GM18508 (cell line): ENCODE measurements at regions not wholly inside any gene's neighbourhood (a gene's known extent, or its start where the extent isn't known, plus 50 kb on each side); places are given as distances from the start of the nearest gene placed in this dataset.

ENCODE experiments used
- ATAC-seq: cut with Tn5 transposase; IDR thresholded peaks from one replicate; pipeline ENCODE4 v1.9.1; 2021; ENCODE audit warnings: moderate number of reproducible peaks; ENCODE audit not compliant: insufficient read depth, unreplicated experiment

- no peak for ATAC-seq
Measured at GRCh38 chr5:109943701-109944235, 254.0 kb downstream of the MAN2A1 start.

GRCh38 chr5:109944461-109944860 lies 254.7 kb downstream of the MAN2A1 start:
- no peak for ATAC-seq

GRCh38 chr5:109945097-109945678 lies 255.5 kb downstream of the MAN2A1 start:
- ATAC-seq, result peak; percentile 56

- ATAC-seq, result no peak
Measured at GRCh38 chr5:109945723-109946480, 256.2 kb downstream of the MAN2A1 start.

- ATAC-seq, result no peak
Measured at GRCh38 chr5:109946610-109947009, 256.9 kb downstream of the MAN2A1 start.

GRCh38 chr5:109947667-109948066 lies 257.9 kb downstream of the MAN2A1 start:
- ATAC-seq, result no peak

GRCh38 chr5:109950634-109951033 lies 260.9 kb downstream of the MAN2A1 start:
- no peak for ATAC-seq

GRCh38 chr5:109951348-109951747 lies 261.6 kb downstream of the MAN2A1 start:
- ATAC-seq, result no peak

- ATAC-seq, result no peak
Measured at GRCh38 chr5:109951758-109952157, 262.0 kb downstream of the MAN2A1 start.

GRCh38 chr5:109953761-109954160 lies 264.0 kb downstream of the MAN2A1 start:
- ATAC-seq, result no peak

GRCh38 chr5:109956884-109957283 lies 267.2 kb downstream of the MAN2A1 start:
- no peak for ATAC-seq

- ATAC-seq, result no peak
Measured at GRCh38 chr5:109958082-109958481, 268.4 kb downstream of the MAN2A1 start.

GRCh38 chr5:109959652-109960051 lies 269.9 kb downstream of the MAN2A1 start:
- ATAC-seq, result no peak

GRCh38 chr5:109961751-109962150 lies 272.0 kb downstream of the MAN2A1 start:
- no peak for ATAC-seq

GRCh38 chr5:109962882-109963603 lies 273.3 kb downstream of the MAN2A1 start:
- ATAC-seq, result no peak

- ATAC-seq, result no peak
Measured at GRCh38 chr5:109964136-109964535, 274.4 kb downstream of the MAN2A1 start.

GRCh38 chr5:109965634-109966033 lies 275.9 kb downstream of the MAN2A1 start:
- no peak for ATAC-seq

GRCh38 chr5:109971968-109972367 lies 282.2 kb downstream of the MAN2A1 start:
- ATAC-seq, result no peak

- no peak for ATAC-seq
Measured at GRCh38 chr5:109981979-109982378, 292.3 kb downstream of the MAN2A1 start.

- ATAC-seq, result no peak
Measured at GRCh38 chr5:109982966-109983534, 293.3 kb downstream of the MAN2A1 start.

GRCh38 chr5:109986726-109987125 lies 297.0 kb downstream of the MAN2A1 start:
- no peak for ATAC-seq
